ENCODE measurements at regions not wholly inside any gene's neighbourhood (a gene's known extent, or its start where the extent isn't known, plus 50 kb on each side); places are given as distances from the start of the nearest gene placed in this dataset.

GRCh38 chr12:92226071-92226661 lies 80.5 kb upstream of the BTG1 start:
- no peaks in the 10 kb centered on the region for H3K9me3 ChIP-seq (replicated peaks; ENCODE audit: control insufficient read depth, low read depth, low read length)
- DNase-seq: peak; percentile 83
- no peak overlapping the region for H3K4me3 ChIP-seq (ENCODE audit: low read length)
- H3K27ac ChIP-seq (ENCODE audit: low read length): peak overlapping the region; percentile 43
- no peaks in the 10 kb centered on the region for H3K36me3 ChIP-seq (ENCODE audit: control insufficient read depth, insufficient read depth, low read length)
- H3K27me3 ChIP-seq (ENCODE audit: control insufficient read depth, insufficient read depth, low read length): no peaks in the 10 kb centered on the region
- H3K4me1 ChIP-seq (ENCODE audit: control insufficient read depth, insufficient read depth, low read length): peaks cover 6% of the 10 kb centered on the region
- no CpG with 5 or more reads among the region's 4 CpGs for WGBS (ENCODE audit: insufficient coverage)

GRCh38 chr12:92224685-92225331 lies 79.2 kb upstream of the BTG1 start:
- Histone ChIP-seq H3K36me3 (ENCODE audit: control insufficient read depth, insufficient read depth, low read length) (no peaks in the 10 kb centered on the region), H3K9me3 (replicated peaks; ENCODE audit: control insufficient read depth, low read depth, low read length) (no peaks in the 10 kb centered on the region), H3K4me3 (ENCODE audit: low read length) (no peak overlapping the region), H3K27ac (ENCODE audit: low read length) (no peak overlapping the region), H3K27me3 (ENCODE audit: control insufficient read depth, insufficient read depth, low read length) (no peaks in the 10 kb centered on the region), H3K4me1 (ENCODE audit: control insufficient read depth, insufficient read depth, low read length) (peaks cover 5% of the 10 kb centered on the region)
- 55% methylated on average over 6 of the region's 6 CpGs for WGBS (ENCODE audit: insufficient coverage)
- DNase-seq: peak; percentile 75

GRCh38 chr12:92223481-92223880 lies 77.8 kb upstream of the BTG1 start:
- Histone ChIP-seq H3K36me3 (ENCODE audit: control insufficient read depth, insufficient read depth, low read length) (no peaks in the 10 kb centered on the region), H3K27ac (ENCODE audit: low read length) (no peak overlapping the region), H3K4me3 (ENCODE audit: low read length) (no peak overlapping the region), H3K4me1 (ENCODE audit: control insufficient read depth, insufficient read depth, low read length) (peaks cover 4% of the 10 kb centered on the region), H3K27me3 (ENCODE audit: control insufficient read depth, insufficient read depth, low read length) (no peaks in the 10 kb centered on the region), H3K9me3 (replicated peaks; ENCODE audit: control insufficient read depth, low read depth, low read length) (no peaks in the 10 kb centered on the region)
- WGBS (ENCODE audit: insufficient coverage): no CpG with 5 or more reads among the region's 1 CpG
- DNase-seq: peak; percentile 26

GRCh38 chr12:92221656-92222315 lies 76.1 kb upstream of the BTG1 start:
- H3K4me1 ChIP-seq (ENCODE audit: control insufficient read depth, insufficient read depth, low read length): peaks cover 2% of the 10 kb centered on the region
- H3K27me3 ChIP-seq (ENCODE audit: control insufficient read depth, insufficient read depth, low read length): no peaks in the 10 kb centered on the region
- H3K36me3 ChIP-seq (ENCODE audit: control insufficient read depth, insufficient read depth, low read length): no peaks in the 10 kb centered on the region
- H3K27ac ChIP-seq (ENCODE audit: low read length): no peak overlapping the region
- no peaks in the 10 kb centered on the region for H3K9me3 ChIP-seq (replicated peaks; ENCODE audit: control insufficient read depth, low read depth, low read length)
- no peak overlapping the region for H3K4me3 ChIP-seq (ENCODE audit: low read length)
- DNase-seq: no peak
- no CpG with 5 or more reads among the region's 5 CpGs for WGBS (ENCODE audit: insufficient coverage)

GRCh38 chr12:92218394-92219077 lies 72.9 kb upstream of the BTG1 start:
- no CpG with 5 or more reads among the region's 3 CpGs for WGBS (ENCODE audit: insufficient coverage)
- no peaks in the 10 kb centered on the region for H3K4me1 ChIP-seq (ENCODE audit: control insufficient read depth, insufficient read depth, low read length)
- H3K27ac ChIP-seq (ENCODE audit: low read length): no peak overlapping the region
- H3K27me3 ChIP-seq (ENCODE audit: control insufficient read depth, insufficient read depth, low read length): no peaks in the 10 kb centered on the region
- DNase-seq: peak; percentile 42
- no peaks in the 10 kb centered on the region for H3K9me3 ChIP-seq (replicated peaks; ENCODE audit: control insufficient read depth, low read depth, low read length)
- no peaks in the 10 kb centered on the region for H3K36me3 ChIP-seq (ENCODE audit: control insufficient read depth, insufficient read depth, low read length)
- no peak overlapping the region for H3K4me3 ChIP-seq (ENCODE audit: low read length)

GRCh38 chr12:92216092-92216491 lies 70.4 kb upstream of the BTG1 start:
- Histone ChIP-seq H3K27me3 (ENCODE audit: control insufficient read depth, insufficient read depth, low read length) (no peaks in the 10 kb centered on the region), H3K36me3 (ENCODE audit: control insufficient read depth, insufficient read depth, low read length) (no peaks in the 10 kb centered on the region), H3K4me1 (ENCODE audit: control insufficient read depth, insufficient read depth, low read length) (no peaks in the 10 kb centered on the region), H3K9me3 (replicated peaks; ENCODE audit: control insufficient read depth, low read depth, low read length) (no peaks in the 10 kb centered on the region), H3K4me3 (ENCODE audit: low read length) (no peak overlapping the region), H3K27ac (ENCODE audit: low read length) (no peak overlapping the region)
- no CpG with 5 or more reads among the region's 1 CpG for WGBS (ENCODE audit: insufficient coverage)
- DNase-seq: peak; percentile 26

GRCh38 chr12:92215358-92215757 lies 69.7 kb upstream of the BTG1 start:
- Histone ChIP-seq H3K4me3 (ENCODE audit: low read length) (no peak overlapping the region), H3K4me1 (ENCODE audit: control insufficient read depth, insufficient read depth, low read length) (no peaks in the 10 kb centered on the region), H3K27me3 (ENCODE audit: control insufficient read depth, insufficient read depth, low read length) (no peaks in the 10 kb centered on the region), H3K27ac (ENCODE audit: low read length) (no peak overlapping the region), H3K9me3 (replicated peaks; ENCODE audit: control insufficient read depth, low read depth, low read length) (no peaks in the 10 kb centered on the region), H3K36me3 (ENCODE audit: control insufficient read depth, insufficient read depth, low read length) (no peaks in the 10 kb centered on the region)
- DNase-seq: no peak
- no CpG with 5 or more reads among the region's 5 CpGs for WGBS (ENCODE audit: insufficient coverage)

- H3K4me1 ChIP-seq (ENCODE audit: control insufficient read depth, insufficient read depth, low read length): peaks cover 3% of the 10 kb centered on the region
- no peaks in the 10 kb centered on the region for H3K36me3 ChIP-seq (ENCODE audit: control insufficient read depth, insufficient read depth, low read length)
- H3K27ac ChIP-seq (ENCODE audit: low read length): no peak overlapping the region
- WGBS (ENCODE audit: insufficient coverage): 73% methylated on average over 1 of the region's 2 CpGs
- no peaks in the 10 kb centered on the region for H3K27me3 ChIP-seq (ENCODE audit: control insufficient read depth, insufficient read depth, low read length)
- H3K4me3 ChIP-seq (ENCODE audit: low read length): no peak overlapping the region
- no peak for DNase-seq
- H3K9me3 ChIP-seq (replicated peaks; ENCODE audit: control insufficient read depth, low read depth, low read length): no peaks in the 10 kb centered on the region
Observed at GRCh38 chr12:92213166-92213565, 67.5 kb upstream of the BTG1 start.

GRCh38 chr12:92210071-92210470 lies 64.4 kb upstream of the BTG1 start:
- Histone ChIP-seq H3K4me3 (ENCODE audit: low read length) (no peak overlapping the region), H3K9me3 (replicated peaks; ENCODE audit: control insufficient read depth, low read depth, low read length) (no peaks in the 10 kb centered on the region), H3K36me3 (ENCODE audit: control insufficient read depth, insufficient read depth, low read length) (no peaks in the 10 kb centered on the region), H3K4me1 (ENCODE audit: control insufficient read depth, insufficient read depth, low read length) (peaks cover 3% of the 10 kb centered on the region), H3K27ac (ENCODE audit: low read length) (no peak overlapping the region), H3K27me3 (ENCODE audit: control insufficient read depth, insufficient read depth, low read length) (no peaks in the 10 kb centered on the region)
- no peak for DNase-seq
- 95% methylated on average over 2 of the region's 4 CpGs for WGBS (ENCODE audit: insufficient coverage)

- Histone ChIP-seq H3K27ac (ENCODE audit: low read length) (peak overlapping the region; percentile 30), H3K4me1 (ENCODE audit: control insufficient read depth, insufficient read depth, low read length) (peaks cover 3% of the 10 kb centered on the region), H3K9me3 (replicated peaks; ENCODE audit: control insufficient read depth, low read depth, low read length) (no peaks in the 10 kb centered on the region), H3K4me3 (ENCODE audit: low read length) (no peak overlapping the region), H3K27me3 (ENCODE audit: control insufficient read depth, insufficient read depth, low read length) (no peaks in the 10 kb centered on the region), H3K36me3 (ENCODE audit: control insufficient read depth, insufficient read depth, low read length) (no peaks in the 10 kb centered on the region)
- peak; percentile 71 for DNase-seq
- WGBS (ENCODE audit: insufficient coverage): 60% methylated on average over 1 of the region's 6 CpGs
Observed at GRCh38 chr12:92208613-92209121, 63.0 kb upstream of the BTG1 start.

Data from muscle of leg (tissue), 3 donors.